Stimulated activated CD8-positive, alpha-beta memory T cell treated with anti-CD3 and anti-CD28 coated beads, Interleukin-4, amount 100 ng/mL, for 48 hours (primary cell): ENCODE measurements at regions not wholly inside any gene's neighbourhood (a gene's known extent, or its start where the extent isn't known, plus 50 kb on each side); places are given as distances from the start of the nearest gene placed in this dataset.

Experiments
- DNase-seq: peaks from one replicate; pipeline ENCODE4 v3.0.0-alpha.2; 2020

GRCh38 chrX:41973208-41973607 is 49.9 kb upstream of the CASK start:
- no peak for DNase-seq
